Breast epithelium (tissue), 3 donors: ENCODE measurements at regions not wholly inside any gene's neighbourhood (a gene's known extent, or its start where the extent isn't known, plus 50 kb on each side); places are given as distances from the start of the nearest gene placed in this dataset.

Source experiments
- CTCF ChIP-seq, 3 donors: fragments of 450-650 bp; IDR thresholded peaks; one replicate each; pipeline ENCODE4 v1.5.1; 2016 to 2017; ENCODE audit warnings: antibody characterized with exemption in 3 of 3, mild to moderate bottlenecking in 3 of 3, moderate library complexity in 3 of 3
- POLR2A ChIP-seq: fragments of 450-650 bp; IDR thresholded peaks from one replicate; pipeline ENCODE4 v1.6.1; 2016; ENCODE audit warnings: antibody characterized with exemption, mild to moderate bottlenecking, moderate library complexity
- POLR2AphosphoS5 ChIP-seq, 3 donors: sonication (generic); formaldehyde crosslinking; IDR thresholded peaks; one replicate each; pipeline ENCODE4 v1.6.1; 2017; ENCODE audit warnings: antibody characterized with exemption in 3 of 3

GRCh38 chr3:13165576-13165975, 92.3 kb upstream of the IQSEC1 start:
- no peak for TF ChIP-seq CTCF (IDR thresholded peaks at IDR 0.05)
- TF ChIP-seq POLR2A = no peak
- no peak for TF ChIP-seq POLR2AphosphoS5 (IDR thresholded peaks at IDR 0.05)
